Endodermal cell (in vitro differentiated cells): ENCODE measurements at regions not wholly inside any gene's neighbourhood (a gene's known extent, or its start where the extent isn't known, plus 50 kb on each side); places are given as distances from the start of the nearest gene placed in this dataset.
A peak's percentile ranks its signal among the peaks of the same experiment; 100 is the strongest.

Experiments
- DNase-seq: peaks from one replicate; pipeline ENCODE4 v3.0.0-alpha.2; 2017
- H3K27ac ChIP-seq: 2 replicates; pipeline ENCODE4 v1.5.1; 2013; ENCODE audit warnings: mild to moderate bottlenecking, low read depth, low read length, moderate library complexity
- H3K27me3 ChIP-seq: 2 replicates; pipeline ENCODE4 v1.6.1; 2013; ENCODE audit warnings: mild to moderate bottlenecking, low read length, moderate library complexity; ENCODE audit not compliant: insufficient read depth, control insufficient read depth, poor library complexity, severe bottlenecking
- H3K36me3 ChIP-seq: 2 replicates; pipeline ENCODE4 v1.7.0; 2013; ENCODE audit warnings: mild to moderate bottlenecking, low read length, moderate library complexity; ENCODE audit not compliant: control insufficient read depth, insufficient read depth
- H3K4me1 ChIP-seq: one replicate; pipeline ENCODE4 v1.7.0; 2013; ENCODE audit warnings: low read length; ENCODE audit not compliant: control insufficient read depth, insufficient read depth
- H3K4me3 ChIP-seq: 2 replicates; pipeline ENCODE4 v1.5.1; 2013; ENCODE audit warnings: mild to moderate bottlenecking, low read length, moderate library complexity
- H3K9ac ChIP-seq: 2 replicates; pipeline ENCODE4 v1.6.1; 2013; ENCODE audit warnings: mild to moderate bottlenecking, low read length, moderate library complexity; ENCODE audit not compliant: poor library complexity, severe bottlenecking; ENCODE audit errors: extremely low read depth
- H3K9me3 ChIP-seq: 2 replicates; pipeline ENCODE4 v1.6.1; 2013; ENCODE audit warnings: mild to moderate bottlenecking, low read length, moderate library complexity; ENCODE audit not compliant: control insufficient read depth
- H3K27ac Mint-ChIP-seq: 2 replicates; pipeline ENCODE4 v1.8.0; 2020; ENCODE audit warnings: mixed read lengths
- H3K27me3 Mint-ChIP-seq: 2 replicates; pipeline ENCODE4 v1.8.0; 2021; ENCODE audit warnings: mild to moderate bottlenecking, mixed read lengths; ENCODE audit not compliant: insufficient read depth
- H3K36me3 Mint-ChIP-seq: 2 replicates; pipeline ENCODE4 v1.8.0; 2020; ENCODE audit warnings: low read depth, mixed read lengths
- H3K4me1 Mint-ChIP-seq: 2 replicates; pipeline ENCODE4 v1.8.0; 2020; ENCODE audit warnings: mixed read lengths
- H3K4me3 Mint-ChIP-seq: 2 replicates; pipeline ENCODE4 v1.8.0; 2020; ENCODE audit warnings: mild to moderate bottlenecking, moderate library complexity, mixed read lengths
- H3K9me3 Mint-ChIP-seq: 2 replicates; pipeline ENCODE4 v1.8.0; 2020; ENCODE audit warnings: mild to moderate bottlenecking, mixed read lengths
- CTCF ChIP-seq: fragments of 200-600 bp; sonication (generic); conservative IDR thresholded peaks from 2 replicates; pipeline ENCODE4 v1.5.0; 2021; ENCODE audit warnings: antibody characterized with exemption, mild to moderate bottlenecking
- WGBS, 2 experiments: methylation state at CpG; one replicate each; pipeline versions ENCODE4 v1.1.5 to v1.1.7; 2013; ENCODE audit warnings: missing lambda C conversion rate in 2 of 2, mixed read lengths in 1 of 2; ENCODE audit not compliant: insufficient coverage in 1 of 2, insufficient read length in 1 of 2; 5-methylcytosine and 5-hydroxymethylcytosine counted together

- H3K4me3 ChIP-seq: no peak overlapping the region
- H3K27me3 ChIP-seq: no peaks in the 10 kb centered on the region
- no peak for DNase-seq
- no peaks in the 10 kb centered on the region for H3K9me3 ChIP-seq
- H3K4me1 ChIP-seq: no peaks in the 10 kb centered on the region
- 94 to 100% methylated on average over 2 to 7 of the region's 7 CpGs for WGBS, 2 experiments
- H3K36me3 ChIP-seq: peaks cover 20% of the 10 kb centered on the region
- no peaks in the 10 kb centered on the region for H3K4me1 Mint-ChIP-seq
- TF ChIP-seq CTCF: no peak
- no peaks in the 10 kb centered on the region for H3K9me3 Mint-ChIP-seq
- peak overlapping the region; percentile 52 for H3K27ac Mint-ChIP-seq
- H3K4me3 Mint-ChIP-seq: no peak overlapping the region
- no peak overlapping the region for H3K9ac ChIP-seq
- H3K27ac ChIP-seq: no peak overlapping the region
- peaks cover 39% of the 10 kb centered on the region for H3K36me3 Mint-ChIP-seq
- no peaks in the 10 kb centered on the region for H3K27me3 Mint-ChIP-seq
Observed at GRCh38 chr2:236498369-236498768, 71.3 kb upstream of the ACKR3 start.

GRCh38 chr2:236499691-236500578 lies 69.7 kb upstream of the ACKR3 start:
- no peaks in the 10 kb centered on the region for H3K4me1 ChIP-seq
- no peak overlapping the region for H3K4me3 ChIP-seq
- no peak for TF ChIP-seq CTCF
- H3K27me3 ChIP-seq: no peaks in the 10 kb centered on the region
- no peak overlapping the region for H3K27ac Mint-ChIP-seq
- H3K4me3 Mint-ChIP-seq: no peak overlapping the region
- peaks cover 34% of the 10 kb centered on the region for H3K36me3 Mint-ChIP-seq
- H3K9me3 Mint-ChIP-seq: no peaks in the 10 kb centered on the region
- H3K9ac ChIP-seq: no peak overlapping the region
- DNase-seq: no peak
- WGBS, 2 experiments: 88 to 92% methylated on average over 6 to 13 of the region's 14 CpGs
- no peaks in the 10 kb centered on the region for H3K9me3 ChIP-seq
- peaks cover 9% of the 10 kb centered on the region for H3K36me3 ChIP-seq
- H3K27me3 Mint-ChIP-seq: no peaks in the 10 kb centered on the region
- H3K27ac ChIP-seq: no peak overlapping the region
- H3K4me1 Mint-ChIP-seq: no peaks in the 10 kb centered on the region

- no peak overlapping the region for H3K4me3 ChIP-seq
- H3K36me3 ChIP-seq: peaks cover 9% of the 10 kb centered on the region
- H3K4me1 ChIP-seq: no peaks in the 10 kb centered on the region
- peaks cover 32% of the 10 kb centered on the region for H3K36me3 Mint-ChIP-seq
- H3K9me3 Mint-ChIP-seq: no peaks in the 10 kb centered on the region
- H3K9ac ChIP-seq: no peak overlapping the region
- no peaks in the 10 kb centered on the region for H3K27me3 ChIP-seq
- no peak for DNase-seq
- no peaks in the 10 kb centered on the region for H3K27me3 Mint-ChIP-seq
- WGBS, 2 experiments: 93 to 100% methylated on average over 1 to 6 of the region's 6 CpGs
- H3K27ac ChIP-seq: no peak overlapping the region
- H3K27ac Mint-ChIP-seq: no peak overlapping the region
- no peak for TF ChIP-seq CTCF
- no peak overlapping the region for H3K4me3 Mint-ChIP-seq
- no peaks in the 10 kb centered on the region for H3K4me1 Mint-ChIP-seq
- no peaks in the 10 kb centered on the region for H3K9me3 ChIP-seq
Observed at GRCh38 chr2:236501026-236501425, 68.6 kb upstream of the ACKR3 start.
